Testis (tissue), 2 donors: ENCODE measurements at regions not wholly inside any gene's neighbourhood (a gene's known extent, or its start where the extent isn't known, plus 50 kb on each side); places are given as distances from the start of the nearest gene placed in this dataset.

Source experiments
- DNase-seq: peaks from one replicate; pipeline ENCODE4 v3.0.0-alpha.2; 2019
- H3K27ac ChIP-seq, 2 donors: fragments of 200-600 bp; sonication (generic); one replicate each; pipeline ENCODE4 v1.5.1; 2019
- H3K27me3 ChIP-seq: fragments of 200-600 bp; sonication (generic); one replicate; pipeline ENCODE4 v1.5.1; 2019
- H3K36me3 ChIP-seq: fragments of 200-600 bp; sonication (generic); one replicate; pipeline ENCODE4 v1.5.1; 2017; ENCODE audit warnings: low read depth; ENCODE audit errors: missing control alignments
- H3K4me1 ChIP-seq: fragments of 200-600 bp; sonication (generic); one replicate; pipeline ENCODE4 v1.5.1; 2019
- H3K4me3 ChIP-seq, 2 donors: fragments of 200-600 bp; sonication (generic); one replicate each; pipeline ENCODE4 v1.5.1; 2017 to 2019
- H3K9me3 ChIP-seq: fragments of 200-600 bp; sonication (generic); one replicate; pipeline ENCODE4 v1.5.1; 2017
- POLR2A ChIP-seq: fragments of 450-650 bp; IDR thresholded peaks from one replicate; pipeline ENCODE4 v1.6.1; 2017; ENCODE audit warnings: antibody characterized with exemption, mild to moderate bottlenecking, moderate library complexity
- WGBS, 2 donors: methylation state at CpG; one replicate each; pipeline ENCODE4 v1.1.5; 2018; 5-methylcytosine and 5-hydroxymethylcytosine counted together
- intact Hi-C: fragments of 100-400 bp; cut with DNase I; formaldehyde crosslinking; loops from one replicate; pipeline ENCODE4 v1.15.1; 2023; ENCODE audit warnings: low total_unique reads
- TF ChIP-seq, protein P1 (sequence below), 3 experiments: fragments of 450-650 bp in 2 of 3; fragments of 200-600 bp in 1 of 3; sonication (generic) in 1 of 3; IDR thresholded peaks; one replicate each; pipeline ENCODE4 v1.5.1; 2016 to 2019; ENCODE audit warnings: antibody characterized with exemption in 3 of 3, mild to moderate bottlenecking in 2 of 3, moderate library complexity in 1 of 3

- 68 to 71% methylated on average over 24 to 29 of the region's 29 CpGs for WGBS, 2 donors
- Histone ChIP-seq H3K4me3 (no peak overlapping the region), H3K36me3 (no peaks in the 10 kb centered on the region), H3K27me3 (no peaks in the 10 kb centered on the region), H3K4me1 (peaks cover 28% of the 10 kb centered on the region), H3K9me3 (no peaks in the 10 kb centered on the region), H3K27ac (no peak overlapping the region)
- no peak for TF ChIP-seq POLR2A
- TF ChIP-seq, protein P1, sequence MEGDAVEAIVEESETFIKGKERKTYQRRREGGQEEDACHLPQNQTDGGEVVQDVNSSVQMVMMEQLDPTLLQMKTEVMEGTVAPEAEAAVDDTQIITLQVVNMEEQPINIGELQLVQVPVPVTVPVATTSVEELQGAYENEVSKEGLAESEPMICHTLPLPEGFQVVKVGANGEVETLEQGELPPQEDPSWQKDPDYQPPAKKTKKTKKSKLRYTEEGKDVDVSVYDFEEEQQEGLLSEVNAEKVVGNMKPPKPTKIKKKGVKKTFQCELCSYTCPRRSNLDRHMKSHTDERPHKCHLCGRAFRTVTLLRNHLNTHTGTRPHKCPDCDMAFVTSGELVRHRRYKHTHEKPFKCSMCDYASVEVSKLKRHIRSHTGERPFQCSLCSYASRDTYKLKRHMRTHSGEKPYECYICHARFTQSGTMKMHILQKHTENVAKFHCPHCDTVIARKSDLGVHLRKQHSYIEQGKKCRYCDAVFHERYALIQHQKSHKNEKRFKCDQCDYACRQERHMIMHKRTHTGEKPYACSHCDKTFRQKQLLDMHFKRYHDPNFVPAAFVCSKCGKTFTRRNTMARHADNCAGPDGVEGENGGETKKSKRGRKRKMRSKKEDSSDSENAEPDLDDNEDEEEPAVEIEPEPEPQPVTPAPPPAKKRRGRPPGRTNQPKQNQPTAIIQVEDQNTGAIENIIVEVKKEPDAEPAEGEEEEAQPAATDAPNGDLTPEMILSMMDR (IDR thresholded peaks at IDR 0.05): no peak
- DNase-seq: no peak
- intact Hi-C loops: no loop called here
Observed at GRCh38 chr2:240322231-240322955, 113.1 kb upstream of the GPC1 start.

DNA sequence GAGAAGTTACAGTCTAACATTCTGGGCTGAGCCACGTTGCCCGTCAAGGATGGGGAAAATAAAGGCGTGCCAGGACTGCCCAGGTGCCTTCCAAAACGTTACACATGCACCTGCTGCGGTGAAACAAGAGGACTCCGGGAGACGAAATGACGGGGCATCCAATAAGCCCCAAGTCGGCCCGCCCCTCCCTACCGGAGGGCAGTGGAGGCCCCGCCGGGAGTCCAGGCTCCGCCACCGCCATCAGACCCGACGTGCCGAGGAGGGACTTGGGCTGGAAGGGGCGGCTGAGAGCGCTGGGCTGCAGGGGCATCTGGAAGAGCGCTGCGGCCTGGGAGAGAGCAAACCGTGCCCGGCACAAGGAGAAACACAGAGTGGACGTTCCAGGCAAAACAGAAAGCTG is 112.5 kb upstream of the GPC1 start:
- no peaks in the 10 kb centered on the region for H3K9me3 ChIP-seq
- 49 to 58% methylated on average over 24 to 25 of the region's 25 CpGs for WGBS, 2 donors

DNA sequence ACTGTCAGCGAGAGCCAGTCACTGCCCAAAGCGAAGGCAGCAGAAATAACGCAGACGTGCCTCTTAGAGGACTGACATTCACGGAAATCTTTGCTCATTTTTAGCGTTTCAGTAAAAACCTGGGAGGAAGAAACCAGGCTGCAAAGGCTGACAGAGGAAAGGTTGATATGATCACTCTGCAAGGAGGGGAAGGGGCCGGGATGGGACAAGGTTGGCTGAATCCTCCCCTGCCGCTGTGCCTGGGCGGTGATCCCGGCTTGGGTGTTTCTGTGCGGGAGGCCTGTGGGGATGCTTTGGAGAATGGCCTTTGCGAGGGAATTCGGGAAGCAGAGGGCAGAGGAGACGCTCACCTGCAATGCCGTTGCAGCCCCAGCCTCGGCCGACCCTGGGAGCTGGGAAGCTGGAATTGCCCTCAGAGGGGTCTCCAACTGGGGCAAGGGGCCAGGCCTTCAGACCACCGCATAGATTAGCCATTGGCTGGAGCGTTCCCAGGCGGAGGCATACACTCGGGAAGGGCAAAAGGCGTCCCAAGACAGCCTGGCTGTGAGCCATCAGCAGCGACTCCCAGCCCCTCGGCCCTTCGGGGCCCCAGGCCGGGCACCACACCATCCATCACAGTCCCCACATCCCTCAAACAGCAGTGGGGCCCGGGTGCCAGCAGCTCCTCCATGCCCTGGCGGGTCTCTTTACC is 111.7 kb upstream of the GPC1 start:
- no peak for TF ChIP-seq POLR2A
- DNase-seq: no peak

More for the DNA sequence above, 112.5 kb upstream of the GPC1 start:
- H3K4me3 ChIP-seq: no peak overlapping the region
- no peak for TF ChIP-seq POLR2A
- TF ChIP-seq, protein P1 (IDR thresholded peaks at IDR 0.05): no peak
- no peak for DNase-seq
- H3K27ac ChIP-seq: no peak overlapping the region
- no peaks in the 10 kb centered on the region for H3K27me3 ChIP-seq
- no peaks in the 10 kb centered on the region for H3K36me3 ChIP-seq
- intact Hi-C loops: no loop called here
- H3K4me1 ChIP-seq: peaks cover 28% of the 10 kb centered on the region

GRCh38 chr2:240324312-240325015 is 111.0 kb upstream of the GPC1 start:
- Histone ChIP-seq H3K27me3 (no peaks in the 10 kb centered on the region), H3K9me3 (no peaks in the 10 kb centered on the region), H3K4me1 (peaks cover 24% of the 10 kb centered on the region), H3K27ac (no peak overlapping the region), H3K4me3 (no peak overlapping the region), H3K36me3 (no peaks in the 10 kb centered on the region)
- 74 to 77% methylated on average over 6 to 25 of the region's 25 CpGs for WGBS, 2 donors
- no peak for TF ChIP-seq POLR2A
- TF ChIP-seq, protein P1 (IDR thresholded peaks at IDR 0.05): no peak
- DNase-seq: no peak
- intact Hi-C loops: no loop called here

More for the DNA sequence above, 111.7 kb upstream of the GPC1 start:
- peaks cover 28% of the 10 kb centered on the region for H3K4me1 ChIP-seq
- no peaks in the 10 kb centered on the region for H3K27me3 ChIP-seq
- intact Hi-C loops: no loop called here
- 50 to 68% methylated on average over 12 to 28 of the region's 28 CpGs for WGBS, 2 donors
- H3K9me3 ChIP-seq: no peaks in the 10 kb centered on the region
- H3K36me3 ChIP-seq: no peaks in the 10 kb centered on the region
- H3K27ac ChIP-seq: no peak overlapping the region
- no peak overlapping the region for H3K4me3 ChIP-seq
